SU-DHL-6 (cell line): ENCODE measurements at regions not wholly inside any gene's neighbourhood (a gene's known extent, or its start where the extent isn't known, plus 50 kb on each side); places are given as distances from the start of the nearest gene placed in this dataset.

ENCODE experiments used
- EZH2phosphoT487 ChIP-seq: fragments of 200-600 bp; sonication (generic), shearing (Covaris generic); conservative IDR thresholded peaks from 2 replicates; pipeline ENCODE4 v1.6.1; 2018; ENCODE audit warnings: mild to moderate bottlenecking, antibody characterized with exemption, low read length, moderate library complexity, mixed read lengths
- TF ChIP-seq, protein P1 (sequence below): fragments of 200-600 bp; sonication (generic); IDR thresholded peaks from one replicate; pipeline ENCODE4 v1.5.1; 2017; ENCODE audit warnings: antibody characterized with exemption, mild to moderate bottlenecking, low read length, moderate library complexity; ENCODE audit not compliant: insufficient read depth, poor library complexity, severe bottlenecking

DNA sequence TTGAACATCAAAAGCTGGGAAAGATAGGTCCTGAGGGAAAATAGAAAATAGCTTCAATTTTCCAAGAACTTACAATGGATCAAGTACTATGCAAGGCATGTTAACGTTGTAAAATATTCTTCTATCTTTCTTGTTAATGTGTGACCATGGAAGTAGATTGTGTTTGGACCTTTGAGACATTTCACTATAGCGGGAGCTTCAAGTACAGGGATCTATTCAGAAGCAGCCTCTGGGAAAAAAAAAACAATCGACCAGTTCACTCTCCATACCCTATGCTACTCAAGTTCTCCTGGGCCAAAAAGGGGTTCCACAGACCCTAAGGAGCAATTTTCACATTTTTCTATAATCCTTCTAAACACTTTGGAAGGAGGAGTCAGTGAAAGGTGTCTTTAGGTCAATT, 54.1 kb upstream of the ATP10B start:
- TF ChIP-seq, protein P1, sequence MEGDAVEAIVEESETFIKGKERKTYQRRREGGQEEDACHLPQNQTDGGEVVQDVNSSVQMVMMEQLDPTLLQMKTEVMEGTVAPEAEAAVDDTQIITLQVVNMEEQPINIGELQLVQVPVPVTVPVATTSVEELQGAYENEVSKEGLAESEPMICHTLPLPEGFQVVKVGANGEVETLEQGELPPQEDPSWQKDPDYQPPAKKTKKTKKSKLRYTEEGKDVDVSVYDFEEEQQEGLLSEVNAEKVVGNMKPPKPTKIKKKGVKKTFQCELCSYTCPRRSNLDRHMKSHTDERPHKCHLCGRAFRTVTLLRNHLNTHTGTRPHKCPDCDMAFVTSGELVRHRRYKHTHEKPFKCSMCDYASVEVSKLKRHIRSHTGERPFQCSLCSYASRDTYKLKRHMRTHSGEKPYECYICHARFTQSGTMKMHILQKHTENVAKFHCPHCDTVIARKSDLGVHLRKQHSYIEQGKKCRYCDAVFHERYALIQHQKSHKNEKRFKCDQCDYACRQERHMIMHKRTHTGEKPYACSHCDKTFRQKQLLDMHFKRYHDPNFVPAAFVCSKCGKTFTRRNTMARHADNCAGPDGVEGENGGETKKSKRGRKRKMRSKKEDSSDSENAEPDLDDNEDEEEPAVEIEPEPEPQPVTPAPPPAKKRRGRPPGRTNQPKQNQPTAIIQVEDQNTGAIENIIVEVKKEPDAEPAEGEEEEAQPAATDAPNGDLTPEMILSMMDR, result no peak
- no peak for TF ChIP-seq EZH2phosphoT487
